HCT116 (cell line): ENCODE measurements at regions not wholly inside any gene's neighbourhood (a gene's known extent, or its start where the extent isn't known, plus 50 kb on each side); places are given as distances from the start of the nearest gene placed in this dataset.
"Not testable (repeated sequence)": the region's sequence is repeated elsewhere in the genome, so short reads cannot be mapped to it uniquely, and the experiment has no call there.

Experiments
- CTCF ChIP-seq, 3 experiments: fragments of 200-600 bp in 1 of 3; sonication (generic) in 1 of 3; IDR thresholded peaks in 2 of 3; conservative IDR thresholded peaks in 1 of 3; 2 replicates each; pipeline ENCODE4 v1.5.1; 2012 to 2017; ENCODE audit warnings: low read depth in 2 of 3, low read length in 2 of 3, antibody characterized with exemption in 1 of 3, borderline replicate concordance in 1 of 3, control low read depth in 1 of 3, mild to moderate bottlenecking in 1 of 3, mixed read lengths in 1 of 3, mixed run types in 1 of 3, moderate library complexity in 1 of 3; ENCODE audit not compliant: insufficient read depth in 1 of 3
- EZH2phosphoT487 ChIP-seq: fragments of 200-600 bp; IDR thresholded peaks from 2 replicates; pipeline ENCODE4 v1.6.1; 2018; ENCODE audit warnings: antibody characterized with exemption, borderline replicate concordance
- MAX ChIP-seq: IDR thresholded peaks from 2 replicates; pipeline ENCODE4 v1.6.1; 2012

DNA sequence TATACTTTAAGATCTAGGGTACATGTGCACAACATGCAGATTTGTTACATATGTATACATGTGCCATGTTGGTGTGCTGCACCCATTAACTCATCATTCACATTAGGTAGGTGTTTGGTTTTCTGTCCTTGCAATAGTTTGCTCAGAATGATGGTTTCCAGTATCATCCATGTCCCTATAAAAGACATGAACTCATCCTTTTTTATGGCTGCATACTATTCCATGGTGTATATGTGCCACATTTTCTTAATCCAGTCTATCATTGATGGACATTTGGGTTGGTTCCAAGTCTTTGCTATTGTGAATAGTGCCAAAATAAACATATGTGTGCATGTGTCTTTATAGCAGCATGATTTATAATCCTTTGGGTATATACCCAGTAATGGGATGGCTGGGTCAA, 747.1 kb upstream of the MEF2C start:
- not testable (repeated sequence) for TF ChIP-seq EZH2phosphoT487; MAX; CTCF (IDR thresholded peaks at IDR 0.05 in 2 of 3, conservative IDR thresholded peaks at IDR 0.05 in 1 of 3; ENCODE audit: borderline replicate concordance in 1 of 3, insufficient read depth in 1 of 3, low read depth in 2 of 3, low read length in 2 of 3)
